Left kidney (tissue), 1 donor: ENCODE measurements at regions not wholly inside any gene's neighbourhood (a gene's known extent, or its start where the extent isn't known, plus 50 kb on each side); places are given as distances from the start of the nearest gene placed in this dataset.

Source experiments
- DNase-seq: peaks from one replicate; pipeline ENCODE4 v3.0.0-alpha.2; 2013

- DNase-seq, result no peak
Observed at GRCh38 chr2:163265562-163265961, 427.0 kb upstream of the KCNH7 start.

- DNase-seq, result no peak
Observed at GRCh38 chr2:163264341-163264740, 425.8 kb upstream of the KCNH7 start.

GRCh38 chr2:163259489-163259888 is 420.9 kb upstream of the KCNH7 start:
- DNase-seq, result no peak

GRCh38 chr2:163255086-163255485 is 416.5 kb upstream of the KCNH7 start:
- no peak for DNase-seq

GRCh38 chr2:163253621-163254285 is 415.2 kb upstream of the KCNH7 start:
- DNase-seq, result no peak

GRCh38 chr2:163252199-163252598 is 413.6 kb upstream of the KCNH7 start:
- no peak for DNase-seq

- no peak for DNase-seq
Observed at GRCh38 chr2:163248376-163249253, 410.0 kb upstream of the KCNH7 start.

GRCh38 chr2:163247847-163248220 is 409.3 kb upstream of the KCNH7 start:
- DNase-seq, result no peak

GRCh38 chr2:163247156-163247846 is 408.7 kb upstream of the KCNH7 start:
- DNase-seq, result no peak

- DNase-seq, result no peak
Observed at GRCh38 chr2:163246135-163246534, 407.6 kb upstream of the KCNH7 start.

GRCh38 chr2:163236553-163236952 is 398.0 kb upstream of the KCNH7 start:
- DNase-seq, result no peak

- DNase-seq, result no peak
Observed at GRCh38 chr2:163231666-163232065, 393.1 kb upstream of the KCNH7 start.

- DNase-seq, result no peak
Observed at GRCh38 chr2:163213661-163214081, 375.1 kb upstream of the KCNH7 start.

- DNase-seq, result no peak
Observed at GRCh38 chr2:163210430-163210918, 371.9 kb upstream of the KCNH7 start.

GRCh38 chr2:163207693-163208370 is 369.3 kb upstream of the KCNH7 start:
- DNase-seq, result peak; percentile 19

- DNase-seq, result no peak
Observed at GRCh38 chr2:163205589-163206254, 367.2 kb upstream of the KCNH7 start.

GRCh38 chr2:163200741-163201140 is 362.2 kb upstream of the KCNH7 start:
- DNase-seq, result no peak

- DNase-seq, result no peak
Observed at GRCh38 chr2:163198972-163199371, 360.4 kb upstream of the KCNH7 start.

- no peak for DNase-seq
Observed at GRCh38 chr2:163198007-163198406, 359.4 kb upstream of the KCNH7 start.

GRCh38 chr2:163191372-163191771 is 352.8 kb upstream of the KCNH7 start:
- DNase-seq, result no peak

GRCh38 chr2:163187995-163188655 is 349.6 kb upstream of the KCNH7 start:
- DNase-seq, result no peak
